Neural progenitor cell (in vitro differentiated cells): ENCODE measurements at regions not wholly inside any gene's neighbourhood (a gene's known extent, or its start where the extent isn't known, plus 50 kb on each side); places are given as distances from the start of the nearest gene placed in this dataset.

Experiments
- EZH2phosphoT487 ChIP-seq: fragments of 200-600 bp; sonication (generic); IDR thresholded peaks from 2 replicates; pipeline ENCODE4 v1.6.1; 2017; ENCODE audit warnings: antibody characterized with exemption
- TF ChIP-seq, protein P1 (sequence below): fragments of 200-600 bp; sonication (generic); IDR thresholded peaks from 2 replicates; pipeline ENCODE4 v1.5.1; 2017; ENCODE audit warnings: antibody characterized with exemption, mild to moderate bottlenecking

DNA sequence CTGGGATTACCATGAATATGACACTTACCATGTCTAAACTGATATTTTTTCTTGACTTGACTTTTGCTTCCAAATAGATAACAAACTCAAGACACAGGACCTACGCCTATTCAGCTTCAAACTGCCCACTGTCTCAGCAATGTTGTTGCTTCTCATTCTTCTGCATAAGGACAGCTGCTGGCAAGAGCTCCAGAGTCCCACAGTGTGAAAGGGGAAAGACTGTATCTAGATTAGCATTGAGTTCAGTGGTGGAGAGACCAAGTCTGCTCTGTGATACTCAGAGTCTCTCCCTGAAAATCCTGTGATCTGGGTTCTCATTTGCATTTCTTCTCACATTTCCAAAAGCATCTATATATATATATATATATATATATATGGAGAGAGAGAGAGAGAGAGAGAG lies 247.9 kb upstream of the NT5C1B start:
- TF ChIP-seq, protein P1, sequence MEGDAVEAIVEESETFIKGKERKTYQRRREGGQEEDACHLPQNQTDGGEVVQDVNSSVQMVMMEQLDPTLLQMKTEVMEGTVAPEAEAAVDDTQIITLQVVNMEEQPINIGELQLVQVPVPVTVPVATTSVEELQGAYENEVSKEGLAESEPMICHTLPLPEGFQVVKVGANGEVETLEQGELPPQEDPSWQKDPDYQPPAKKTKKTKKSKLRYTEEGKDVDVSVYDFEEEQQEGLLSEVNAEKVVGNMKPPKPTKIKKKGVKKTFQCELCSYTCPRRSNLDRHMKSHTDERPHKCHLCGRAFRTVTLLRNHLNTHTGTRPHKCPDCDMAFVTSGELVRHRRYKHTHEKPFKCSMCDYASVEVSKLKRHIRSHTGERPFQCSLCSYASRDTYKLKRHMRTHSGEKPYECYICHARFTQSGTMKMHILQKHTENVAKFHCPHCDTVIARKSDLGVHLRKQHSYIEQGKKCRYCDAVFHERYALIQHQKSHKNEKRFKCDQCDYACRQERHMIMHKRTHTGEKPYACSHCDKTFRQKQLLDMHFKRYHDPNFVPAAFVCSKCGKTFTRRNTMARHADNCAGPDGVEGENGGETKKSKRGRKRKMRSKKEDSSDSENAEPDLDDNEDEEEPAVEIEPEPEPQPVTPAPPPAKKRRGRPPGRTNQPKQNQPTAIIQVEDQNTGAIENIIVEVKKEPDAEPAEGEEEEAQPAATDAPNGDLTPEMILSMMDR: no peak
- no peak for TF ChIP-seq EZH2phosphoT487
